ENCODE measurements at regions not wholly inside any gene's neighbourhood (a gene's known extent, or its start where the extent isn't known, plus 50 kb on each side); places are given as distances from the start of the nearest gene placed in this dataset.

DNA sequence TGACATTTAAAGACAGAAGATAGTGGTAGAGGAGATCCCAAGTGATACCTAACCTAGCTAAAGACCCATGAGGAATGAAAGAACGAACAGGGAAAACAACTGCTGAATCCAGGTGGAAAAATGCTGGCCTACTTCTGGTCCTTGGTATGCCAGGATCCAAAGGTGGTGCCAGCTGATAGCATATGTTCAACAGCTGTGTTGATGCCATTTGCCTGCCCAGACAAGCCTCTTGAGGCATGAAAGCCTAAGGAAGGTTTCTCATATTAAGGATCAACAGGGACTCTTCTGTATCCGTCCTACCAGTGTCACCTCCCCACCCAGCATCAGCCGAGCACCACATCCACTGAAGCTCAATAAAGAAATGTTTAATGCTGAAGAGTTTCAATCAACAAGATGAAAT lies 225.7 kb upstream of the DMRT1 start:
- Histone ChIP-seq H3K9me3 (no peaks in the 10 kb centered on the region), H3K4me1 (peaks cover 0 to 3% of the 10 kb centered on the region in 2 donors), H3K36me3 (no peaks in the 10 kb centered on the region), H3K27ac (peak overlapping the region; percentile 4 to 80), H3K27me3 (no peaks in the 10 kb centered on the region), H3K4me3 (no peak overlapping the region)
- DNase-seq = no peak
- TF ChIP-seq POLR2A (IDR thresholded peaks at IDR 0.05) = no peak
- TF ChIP-seq, protein P1, sequence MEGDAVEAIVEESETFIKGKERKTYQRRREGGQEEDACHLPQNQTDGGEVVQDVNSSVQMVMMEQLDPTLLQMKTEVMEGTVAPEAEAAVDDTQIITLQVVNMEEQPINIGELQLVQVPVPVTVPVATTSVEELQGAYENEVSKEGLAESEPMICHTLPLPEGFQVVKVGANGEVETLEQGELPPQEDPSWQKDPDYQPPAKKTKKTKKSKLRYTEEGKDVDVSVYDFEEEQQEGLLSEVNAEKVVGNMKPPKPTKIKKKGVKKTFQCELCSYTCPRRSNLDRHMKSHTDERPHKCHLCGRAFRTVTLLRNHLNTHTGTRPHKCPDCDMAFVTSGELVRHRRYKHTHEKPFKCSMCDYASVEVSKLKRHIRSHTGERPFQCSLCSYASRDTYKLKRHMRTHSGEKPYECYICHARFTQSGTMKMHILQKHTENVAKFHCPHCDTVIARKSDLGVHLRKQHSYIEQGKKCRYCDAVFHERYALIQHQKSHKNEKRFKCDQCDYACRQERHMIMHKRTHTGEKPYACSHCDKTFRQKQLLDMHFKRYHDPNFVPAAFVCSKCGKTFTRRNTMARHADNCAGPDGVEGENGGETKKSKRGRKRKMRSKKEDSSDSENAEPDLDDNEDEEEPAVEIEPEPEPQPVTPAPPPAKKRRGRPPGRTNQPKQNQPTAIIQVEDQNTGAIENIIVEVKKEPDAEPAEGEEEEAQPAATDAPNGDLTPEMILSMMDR (IDR thresholded peaks at IDR 0.05) = no peak
- intact Hi-C loops (cut with DNase I; ENCODE audit: low total_unique reads) = no loop called here

DNA sequence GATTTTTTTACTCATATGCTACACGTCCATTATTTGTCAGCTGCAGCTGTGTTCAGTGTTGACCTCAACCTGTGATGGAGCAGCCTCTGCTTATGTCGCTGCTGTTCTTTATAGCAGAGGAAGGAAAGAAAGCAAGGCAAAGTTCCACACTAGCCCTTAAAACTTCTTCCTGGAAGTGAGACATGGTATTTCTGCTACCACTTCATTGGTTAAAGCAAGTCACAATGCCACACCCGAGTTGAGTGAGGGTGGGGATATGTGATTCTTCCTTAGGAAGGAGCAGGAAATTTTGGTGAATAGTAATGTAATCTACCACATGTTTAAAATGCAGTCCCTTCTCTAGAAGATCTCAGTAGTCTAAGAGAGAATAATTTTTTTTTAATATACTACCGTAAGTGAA lies 224.8 kb upstream of the DMRT1 start:
- Histone ChIP-seq H3K27ac (peak overlapping the region; percentile 64 to 80), H3K4me3 (no peak overlapping the region), H3K4me1 (peaks cover 0 to 3% of the 10 kb centered on the region in 2 donors), H3K27me3 (no peaks in the 10 kb centered on the region), H3K36me3 (no peaks in the 10 kb centered on the region), H3K9me3 (no peaks in the 10 kb centered on the region)
- no peak for TF ChIP-seq POLR2A (IDR thresholded peaks at IDR 0.05)
- TF ChIP-seq, protein P1 (IDR thresholded peaks at IDR 0.05) = no peak
- no peak for DNase-seq
- intact Hi-C loops (cut with DNase I; ENCODE audit: low total_unique reads) = no loop called here

DNA sequence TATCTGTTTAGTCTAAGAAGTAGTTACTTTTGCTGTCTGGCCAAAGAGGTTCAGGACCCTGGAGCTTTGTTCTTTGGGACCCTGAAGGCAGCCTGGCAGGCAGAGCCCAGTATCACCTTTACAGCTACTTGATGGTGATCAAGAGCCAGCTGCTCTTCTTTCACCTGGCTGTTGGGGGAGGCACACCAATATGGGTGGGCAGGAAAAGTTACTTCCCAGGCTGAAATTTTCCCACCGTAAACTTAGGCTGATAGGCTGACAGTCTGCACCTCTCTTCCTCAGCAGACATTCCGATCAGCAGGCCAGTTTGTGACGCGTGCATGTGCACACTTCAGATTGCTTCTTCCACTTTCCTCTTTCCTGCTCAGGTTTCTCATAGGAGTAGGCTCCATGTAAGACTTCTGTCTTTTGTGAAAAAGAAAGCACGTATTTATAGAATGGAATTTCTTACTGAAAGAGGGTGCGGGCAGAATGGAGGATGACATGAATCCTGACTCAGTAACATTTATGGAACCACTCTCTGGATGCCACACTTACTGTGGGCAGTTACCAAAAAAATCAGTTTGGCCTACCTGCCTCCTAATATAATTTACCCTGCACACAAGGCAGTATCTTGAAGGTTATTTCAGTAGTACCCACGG lies 223.9 kb upstream of the DMRT1 start:
- TF ChIP-seq, protein P1 (IDR thresholded peaks at IDR 0.05) = no peak
- TF ChIP-seq POLR2A (IDR thresholded peaks at IDR 0.05) = no peak
- Histone ChIP-seq H3K4me3 (no peak overlapping the region), H3K27me3 (no peaks in the 10 kb centered on the region), H3K27ac (peak overlapping the region; percentile 64 to 80), H3K9me3 (no peaks in the 10 kb centered on the region), H3K36me3 (no peaks in the 10 kb centered on the region), H3K4me1 (peaks cover 0 to 3% of the 10 kb centered on the region in 2 donors)
- no peak for DNase-seq
- intact Hi-C loops (cut with DNase I; ENCODE audit: low total_unique reads) = no loop called here

DNA sequence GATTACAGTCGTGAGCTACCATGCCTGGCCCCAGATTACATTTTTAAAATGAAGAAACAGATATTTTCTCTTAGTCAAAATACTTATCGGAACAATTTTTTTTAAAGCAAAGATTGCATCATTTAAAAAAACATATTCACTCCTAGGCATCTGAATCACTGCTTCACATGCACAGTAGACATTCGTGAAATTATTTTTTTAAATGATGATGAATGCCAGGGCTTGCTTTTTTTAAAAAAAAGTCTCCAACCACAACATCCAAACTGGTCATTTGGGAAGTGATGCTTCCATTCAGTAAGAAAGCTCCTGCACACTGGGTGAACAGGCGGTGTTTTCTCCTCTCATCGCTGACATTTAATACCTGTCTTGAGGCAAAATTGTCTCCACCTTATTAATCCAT lies 223.0 kb upstream of the DMRT1 start:
- no peak for DNase-seq
- no peaks in the 10 kb centered on the region for H3K36me3 ChIP-seq
- no peaks in the 10 kb centered on the region for H3K9me3 ChIP-seq
- TF ChIP-seq, protein P1 (IDR thresholded peaks at IDR 0.05) = no peak
- no peak for TF ChIP-seq POLR2A (IDR thresholded peaks at IDR 0.05)
- no peak overlapping the region for H3K4me3 ChIP-seq
- H3K4me1 ChIP-seq = peaks cover 0 to 3% of the 10 kb centered on the region in 2 donors
- no peaks in the 10 kb centered on the region for H3K27me3 ChIP-seq
- intact Hi-C loops (cut with DNase I; ENCODE audit: low total_unique reads) = no loop called here
- H3K27ac ChIP-seq = peak overlapping the region; percentile 64 to 80

DNA sequence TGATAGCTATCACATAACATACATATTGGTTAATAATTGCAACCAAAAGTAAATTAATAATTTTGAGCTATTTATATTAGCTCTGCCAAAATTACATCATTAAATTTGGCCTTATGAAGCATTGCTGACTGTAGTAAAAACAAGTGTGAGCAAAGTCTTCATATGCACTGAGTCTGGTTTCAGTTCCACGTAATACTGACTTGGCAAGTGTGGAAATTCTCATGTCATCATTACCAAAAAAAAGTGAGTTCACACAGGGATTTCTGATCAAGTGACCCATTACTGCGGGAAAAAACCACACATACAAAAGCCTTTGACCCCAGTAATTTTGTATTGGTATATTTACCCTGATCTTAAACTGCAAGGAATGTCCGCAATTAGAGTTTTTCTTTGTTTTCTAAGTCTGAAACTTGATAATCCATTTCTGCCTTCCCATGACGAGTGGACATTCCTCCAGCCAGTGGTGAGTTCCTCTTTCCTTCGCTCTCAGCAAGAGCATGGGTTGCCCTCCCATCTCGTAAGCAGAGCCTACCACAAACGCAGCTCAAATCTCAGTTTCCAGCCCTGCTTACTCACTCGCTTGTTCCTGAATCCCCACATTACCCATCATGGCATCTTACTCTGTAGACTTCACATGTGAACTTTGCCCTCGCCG lies 220.2 kb upstream of the DMRT1 start:
- TF ChIP-seq, protein P1 (IDR thresholded peaks at IDR 0.05) = no peak
- no peak for TF ChIP-seq POLR2A (IDR thresholded peaks at IDR 0.05)
- no peak overlapping the region for H3K27ac ChIP-seq
- intact Hi-C loops (cut with DNase I; ENCODE audit: low total_unique reads) = no loop called here
- H3K4me1 ChIP-seq = peaks cover 0 to 8% of the 10 kb centered on the region in 2 donors
- H3K9me3 ChIP-seq = no peaks in the 10 kb centered on the region
- no peaks in the 10 kb centered on the region for H3K27me3 ChIP-seq
- no peaks in the 10 kb centered on the region for H3K36me3 ChIP-seq
- no peak overlapping the region for H3K4me3 ChIP-seq
- no peak for DNase-seq
